ENCODE measurements at regions not wholly inside any gene's neighbourhood (a gene's known extent, or its start where the extent isn't known, plus 50 kb on each side); places are given as distances from the start of the nearest gene placed in this dataset.
A peak's percentile ranks its signal among the peaks of the same experiment; 100 is the strongest.

GRCh38 chr6:37102299-37103168 lies 67.4 kb upstream of the PIM1 start:
- H3K36me3 ChIP-seq (ENCODE audit: control insufficient read depth, insufficient read depth, low read length), result no peaks in the 10 kb centered on the region
- DNase-seq, result peak; percentile 71 to 89
- H3K27ac ChIP-seq (ENCODE audit: low read length), result peak overlapping the region; percentile 64
- H3K9me3 ChIP-seq (ENCODE audit: control insufficient read depth, insufficient read depth, low read length), result no peaks in the 10 kb centered on the region
- no peaks in the 10 kb centered on the region for H3K27me3 ChIP-seq (ENCODE audit: control insufficient read depth, insufficient read depth, low read length)
- Mint-ChIP-seq H3K4me3 (peak overlapping the region; percentile 81), H3K27ac (peak overlapping the region; percentile 80 to 91), H3K36me3 (no peaks in the 10 kb centered on the region), H3K9me3 (no peaks in the 10 kb centered on the region), H3K27me3 (ENCODE audit: low read depth in 2 of 2) (no peaks in the 10 kb centered on the region), H3K4me1 (peaks cover 22 to 25% of the 10 kb centered on the region in 2 donors)
- 6% methylated on average over 34 of the region's 36 CpGs for WGBS (ENCODE audit: insufficient coverage)
- H3K4me1 ChIP-seq (ENCODE audit: control insufficient read depth, insufficient read depth, low read length), result peaks cover 23% of the 10 kb centered on the region
- TF ChIP-seq CTCF (IDR thresholded peaks at IDR 0.05), result no peak
- H3K4me3 ChIP-seq (ENCODE audit: low read length), result peak overlapping the region; percentile 29
- intact Hi-C loops (cut with micrococcal nuclease), result loop anchor here (2.0 to 5.0 kb wide), 2 partner anchors 52 to 70 kb away; partner anchors contain the start of gene PIM1
- ATAC-seq, result peak; percentile 89 to 93 (median 93)

GRCh38 chr6:37103169-37104039 lies 66.5 kb upstream of the PIM1 start:
- no peak for TF ChIP-seq CTCF (IDR thresholded peaks at IDR 0.05)
- Histone ChIP-seq H3K4me3 (ENCODE audit: low read length) (peak overlapping the region; percentile 29), H3K4me1 (ENCODE audit: control insufficient read depth, insufficient read depth, low read length) (peaks cover 23% of the 10 kb centered on the region), H3K27me3 (ENCODE audit: control insufficient read depth, insufficient read depth, low read length) (no peaks in the 10 kb centered on the region), H3K9me3 (ENCODE audit: control insufficient read depth, insufficient read depth, low read length) (no peaks in the 10 kb centered on the region), H3K36me3 (ENCODE audit: control insufficient read depth, insufficient read depth, low read length) (no peaks in the 10 kb centered on the region), H3K27ac (ENCODE audit: low read length) (peak overlapping the region; percentile 41)
- peaks cover 22 to 25% of the 10 kb centered on the region in 2 donors for H3K4me1 Mint-ChIP-seq
- H3K27ac Mint-ChIP-seq, result peak overlapping the region; percentile 80 to 91
- no peaks in the 10 kb centered on the region for H3K27me3 Mint-ChIP-seq (ENCODE audit: low read depth in 2 of 2)
- no peaks in the 10 kb centered on the region for H3K9me3 Mint-ChIP-seq
- no peak for ATAC-seq
- DNase-seq, result peak in 1 of 2 donors; percentile 41
- WGBS (ENCODE audit: insufficient coverage), result 54% methylated on average over 9 of the region's 10 CpGs
- peak overlapping the region; percentile 81 for H3K4me3 Mint-ChIP-seq
- intact Hi-C loops (cut with micrococcal nuclease), result loop anchor here (2.0 to 5.0 kb wide), 2 partner anchors 53 to 69 kb away; partner anchors contain the start of gene PIM1
- no peaks in the 10 kb centered on the region for H3K36me3 Mint-ChIP-seq

- Mint-ChIP-seq H3K4me1 (peaks cover 22 to 25% of the 10 kb centered on the region in 2 donors), H3K27ac (no peak overlapping the region), H3K9me3 (no peaks in the 10 kb centered on the region), H3K4me3 (no peak overlapping the region), H3K36me3 (no peaks in the 10 kb centered on the region), H3K27me3 (ENCODE audit: low read depth in 2 of 2) (no peaks in the 10 kb centered on the region)
- DNase-seq (no peak), ATAC-seq (no peak)
- intact Hi-C loops (cut with micrococcal nuclease), result loop anchor here (5.0 kb wide), 1 partner anchor 68 kb away; the partner anchor contains the start of gene PIM1
- WGBS (ENCODE audit: insufficient coverage), result 93% methylated on average over 2 of the region's 2 CpGs
- H3K4me3 ChIP-seq (ENCODE audit: low read length), result no peak overlapping the region
- no peak overlapping the region for H3K27ac ChIP-seq (ENCODE audit: low read length)
- no peaks in the 10 kb centered on the region for H3K9me3 ChIP-seq (ENCODE audit: control insufficient read depth, insufficient read depth, low read length)
- TF ChIP-seq CTCF (IDR thresholded peaks at IDR 0.05), result no peak
- peaks cover 23% of the 10 kb centered on the region for H3K4me1 ChIP-seq (ENCODE audit: control insufficient read depth, insufficient read depth, low read length)
- no peaks in the 10 kb centered on the region for H3K27me3 ChIP-seq (ENCODE audit: control insufficient read depth, insufficient read depth, low read length)
- no peaks in the 10 kb centered on the region for H3K36me3 ChIP-seq (ENCODE audit: control insufficient read depth, insufficient read depth, low read length)
These were observed 65.2 kb upstream of the PIM1 start for GRCh38 chr6:37104824-37105147.
